ENCODE measurements at regions not wholly inside any gene's neighbourhood (a gene's known extent, or its start where the extent isn't known, plus 50 kb on each side); places are given as distances from the start of the nearest gene placed in this dataset.

DNA sequence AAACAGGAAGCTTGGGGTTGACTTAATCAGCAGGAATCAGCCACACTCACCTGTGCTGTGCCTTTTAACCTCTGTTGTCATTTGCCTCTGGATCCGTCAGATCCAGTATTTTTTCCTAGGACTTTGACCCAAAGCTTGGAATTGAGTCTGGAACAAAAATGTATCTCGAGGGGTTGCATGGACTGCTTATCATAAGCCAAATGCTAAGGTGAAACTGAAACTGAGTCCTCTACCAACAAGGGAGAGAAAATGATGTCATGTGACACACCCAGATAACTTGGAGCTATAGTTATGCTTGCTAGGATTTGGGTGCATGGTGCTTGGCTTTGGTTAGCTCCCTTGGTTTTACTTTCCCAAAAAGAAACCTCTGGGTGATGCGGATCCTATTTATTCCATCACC, 2158.6 kb upstream of the PIK3C3 start:
- Histone ChIP-seq H3K9me2 (replicated peaks; ENCODE audit: low read length) (no peaks in the 10 kb centered on the region), H3K9ac (ENCODE audit: low read length) (no peak overlapping the region), H3K27me3 (ENCODE audit: low read length) (no peaks in the 10 kb centered on the region), H3K79me2 (ENCODE audit: low read length) (peaks cover 31% of the 10 kb centered on the region), H3K4me1 (ENCODE audit: insufficient read depth, low read length) (no peaks in the 10 kb centered on the region), H3K4me3 (ENCODE audit: low read length) (no peak overlapping the region), H4K20me1 (ENCODE audit: low read length) (no peaks in the 10 kb centered on the region), H3K36me3 (ENCODE audit: low read depth, low read length) (no peaks in the 10 kb centered on the region), H3K9me3 (ENCODE audit: low read length) (no peaks in the 10 kb centered on the region), H3K4me2 (ENCODE audit: low read length) (no peak overlapping the region), H2AFZ (ENCODE audit: low read length) (no peak overlapping the region), H3F3A (ENCODE audit: low read length, unreplicated experiment) (peaks cover 3% of the 10 kb centered on the region), H3K27ac (ENCODE audit: low read length) (no peak overlapping the region)
- DNase-seq (no peak), ATAC-seq (no peak)
- intact Hi-C loops (cut with micrococcal nuclease), result loop anchor here (10.0 kb wide), 1 partner anchor 358 kb away; no protein-coding TSS in a partner anchor
- POLR2A ChIA-PET (ENCODE audit: unreplicated experiment), result no interaction called here
- no peak for TF ChIP-seq EZH2phosphoT487 (IDR thresholded peaks at IDR 0.05; ENCODE audit: borderline replicate concordance, low read length)
- TF ChIP-seq, protein P1, sequence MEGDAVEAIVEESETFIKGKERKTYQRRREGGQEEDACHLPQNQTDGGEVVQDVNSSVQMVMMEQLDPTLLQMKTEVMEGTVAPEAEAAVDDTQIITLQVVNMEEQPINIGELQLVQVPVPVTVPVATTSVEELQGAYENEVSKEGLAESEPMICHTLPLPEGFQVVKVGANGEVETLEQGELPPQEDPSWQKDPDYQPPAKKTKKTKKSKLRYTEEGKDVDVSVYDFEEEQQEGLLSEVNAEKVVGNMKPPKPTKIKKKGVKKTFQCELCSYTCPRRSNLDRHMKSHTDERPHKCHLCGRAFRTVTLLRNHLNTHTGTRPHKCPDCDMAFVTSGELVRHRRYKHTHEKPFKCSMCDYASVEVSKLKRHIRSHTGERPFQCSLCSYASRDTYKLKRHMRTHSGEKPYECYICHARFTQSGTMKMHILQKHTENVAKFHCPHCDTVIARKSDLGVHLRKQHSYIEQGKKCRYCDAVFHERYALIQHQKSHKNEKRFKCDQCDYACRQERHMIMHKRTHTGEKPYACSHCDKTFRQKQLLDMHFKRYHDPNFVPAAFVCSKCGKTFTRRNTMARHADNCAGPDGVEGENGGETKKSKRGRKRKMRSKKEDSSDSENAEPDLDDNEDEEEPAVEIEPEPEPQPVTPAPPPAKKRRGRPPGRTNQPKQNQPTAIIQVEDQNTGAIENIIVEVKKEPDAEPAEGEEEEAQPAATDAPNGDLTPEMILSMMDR (conservative IDR thresholded peaks at IDR 0.05; ENCODE audit: low read depth, low read length), result no peak
- no peak for TF ChIP-seq EZH2 (IDR thresholded peaks at IDR 0.05; ENCODE audit: low read length, unreplicated experiment)
- CTCF ChIA-PET, result no interaction called here
- BruUV-seq (replicated peaks), result no TSS peak

- POLR2A ChIA-PET (ENCODE audit: unreplicated experiment), result no interaction called here
- Histone ChIP-seq H3K4me3 (ENCODE audit: low read length) (no peak overlapping the region), H3K79me2 (ENCODE audit: low read length) (peaks cover 31% of the 10 kb centered on the region), H3K4me2 (ENCODE audit: low read length) (no peak overlapping the region), H2AFZ (ENCODE audit: low read length) (no peak overlapping the region), H3K9me2 (replicated peaks; ENCODE audit: low read length) (no peaks in the 10 kb centered on the region), H3K4me1 (ENCODE audit: insufficient read depth, low read length) (no peaks in the 10 kb centered on the region), H3K9me3 (ENCODE audit: low read length) (no peaks in the 10 kb centered on the region), H4K20me1 (ENCODE audit: low read length) (no peaks in the 10 kb centered on the region), H3K27me3 (ENCODE audit: low read length) (no peaks in the 10 kb centered on the region), H3F3A (ENCODE audit: low read length, unreplicated experiment) (no peaks in the 10 kb centered on the region), H3K9ac (ENCODE audit: low read length) (no peak overlapping the region), H3K36me3 (ENCODE audit: low read depth, low read length) (no peaks in the 10 kb centered on the region), H3K27ac (ENCODE audit: low read length) (no peak overlapping the region)
- DNase-seq (no peak), ATAC-seq (no peak)
- TF ChIP-seq, protein P1 (conservative IDR thresholded peaks at IDR 0.05; ENCODE audit: low read depth, low read length), result no peak
- TF ChIP-seq EZH2phosphoT487 (IDR thresholded peaks at IDR 0.05; ENCODE audit: borderline replicate concordance, low read length) (no peak), EZH2 (IDR thresholded peaks at IDR 0.05; ENCODE audit: low read length, unreplicated experiment) (no peak)
- BruUV-seq (replicated peaks), result no TSS peak
- CTCF ChIA-PET, result no interaction called here
- intact Hi-C loops (cut with micrococcal nuclease), result loop anchor here (10.0 kb wide), 1 partner anchor 359 kb away; no protein-coding TSS in a partner anchor
Measured at GRCh38 chr18:39795350-39795749, 2159.7 kb upstream of the PIK3C3 start.

GRCh38 chr18:39793609-39794008, 2161.4 kb upstream of the PIK3C3 start:
- Histone ChIP-seq H4K20me1 (ENCODE audit: low read length) (no peaks in the 10 kb centered on the region), H3K36me3 (ENCODE audit: low read depth, low read length) (no peaks in the 10 kb centered on the region), H3K4me2 (ENCODE audit: low read length) (no peak overlapping the region), H3K9me3 (ENCODE audit: low read length) (no peaks in the 10 kb centered on the region), H3K27ac (ENCODE audit: low read length) (no peak overlapping the region), H3K4me1 (ENCODE audit: insufficient read depth, low read length) (no peaks in the 10 kb centered on the region), H3F3A (ENCODE audit: low read length, unreplicated experiment) (no peaks in the 10 kb centered on the region), H3K4me3 (ENCODE audit: low read length) (no peak overlapping the region), H3K27me3 (ENCODE audit: low read length) (no peaks in the 10 kb centered on the region), H3K9me2 (replicated peaks; ENCODE audit: low read length) (no peaks in the 10 kb centered on the region), H3K79me2 (ENCODE audit: low read length) (peaks cover 27% of the 10 kb centered on the region), H2AFZ (ENCODE audit: low read length) (no peak overlapping the region), H3K9ac (ENCODE audit: low read length) (no peak overlapping the region)
- DNase-seq (no peak), ATAC-seq (no peak)
- intact Hi-C loops (cut with micrococcal nuclease), result loop anchor here (10.0 kb wide), 1 partner anchor 361 kb away; no protein-coding TSS in a partner anchor
- POLR2A ChIA-PET (ENCODE audit: unreplicated experiment), result no interaction called here
- no TSS peak for BruUV-seq (replicated peaks)
- CTCF ChIA-PET, result no interaction called here
- no peak for TF ChIP-seq EZH2phosphoT487 (IDR thresholded peaks at IDR 0.05; ENCODE audit: borderline replicate concordance, low read length)
- no peak for TF ChIP-seq EZH2 (IDR thresholded peaks at IDR 0.05; ENCODE audit: low read length, unreplicated experiment)
- TF ChIP-seq, protein P1 (conservative IDR thresholded peaks at IDR 0.05; ENCODE audit: low read depth, low read length), result no peak
